ENCODE measurements at regions not wholly inside any gene's neighbourhood (a gene's known extent, or its start where the extent isn't known, plus 50 kb on each side); places are given as distances from the start of the nearest gene placed in this dataset.

DNA sequence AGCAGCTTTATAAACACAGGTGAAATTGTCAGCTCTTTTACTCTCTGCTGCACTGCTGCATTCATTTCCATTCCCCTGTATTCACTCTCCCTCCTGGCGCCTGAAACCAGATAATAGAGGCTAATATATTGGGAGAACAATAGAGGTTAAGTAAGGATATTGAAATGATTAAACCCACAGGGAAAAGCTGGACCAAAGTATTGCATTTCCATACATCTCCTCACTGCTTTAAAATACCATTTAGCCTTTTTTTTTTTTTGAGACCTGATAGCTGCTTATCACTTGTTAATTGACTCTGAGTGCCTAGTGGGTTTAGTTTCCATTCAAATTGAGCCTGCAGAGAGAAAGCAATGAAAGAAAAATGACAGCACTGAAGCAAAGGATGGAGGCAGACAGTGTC, 540.5 kb upstream of the IMPG1 start:
- no peak for TF ChIP-seq EZH2 (IDR thresholded peaks at IDR 0.05; ENCODE audit: borderline replicate concordance, low read depth, low read length, poor library complexity, severe bottlenecking)
- TF ChIP-seq, protein P1, sequence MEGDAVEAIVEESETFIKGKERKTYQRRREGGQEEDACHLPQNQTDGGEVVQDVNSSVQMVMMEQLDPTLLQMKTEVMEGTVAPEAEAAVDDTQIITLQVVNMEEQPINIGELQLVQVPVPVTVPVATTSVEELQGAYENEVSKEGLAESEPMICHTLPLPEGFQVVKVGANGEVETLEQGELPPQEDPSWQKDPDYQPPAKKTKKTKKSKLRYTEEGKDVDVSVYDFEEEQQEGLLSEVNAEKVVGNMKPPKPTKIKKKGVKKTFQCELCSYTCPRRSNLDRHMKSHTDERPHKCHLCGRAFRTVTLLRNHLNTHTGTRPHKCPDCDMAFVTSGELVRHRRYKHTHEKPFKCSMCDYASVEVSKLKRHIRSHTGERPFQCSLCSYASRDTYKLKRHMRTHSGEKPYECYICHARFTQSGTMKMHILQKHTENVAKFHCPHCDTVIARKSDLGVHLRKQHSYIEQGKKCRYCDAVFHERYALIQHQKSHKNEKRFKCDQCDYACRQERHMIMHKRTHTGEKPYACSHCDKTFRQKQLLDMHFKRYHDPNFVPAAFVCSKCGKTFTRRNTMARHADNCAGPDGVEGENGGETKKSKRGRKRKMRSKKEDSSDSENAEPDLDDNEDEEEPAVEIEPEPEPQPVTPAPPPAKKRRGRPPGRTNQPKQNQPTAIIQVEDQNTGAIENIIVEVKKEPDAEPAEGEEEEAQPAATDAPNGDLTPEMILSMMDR (conservative IDR thresholded peaks at IDR 0.05; ENCODE audit: low read depth, low read length): no peak

Data from A673 (cell line).